ENCODE measurements at regions not wholly inside any gene's neighbourhood (a gene's known extent, or its start where the extent isn't known, plus 50 kb on each side); places are given as distances from the start of the nearest gene placed in this dataset.

- no peak for TF ChIP-seq POLR2A (IDR thresholded peaks at IDR 0.05)
- TF ChIP-seq CTCF (IDR thresholded peaks at IDR 0.05) = no peak
- TF ChIP-seq POLR2AphosphoS5 (IDR thresholded peaks at IDR 0.05) = no peak
Measured at GRCh38 chr7:380711-381210, 90.8 kb downstream of the FOXL3 start.

Measured in prostate gland (tissue), 2 donors.